Endodermal cell (in vitro differentiated cells): ENCODE measurements at regions not wholly inside any gene's neighbourhood (a gene's known extent, or its start where the extent isn't known, plus 50 kb on each side); places are given as distances from the start of the nearest gene placed in this dataset.
A peak's percentile ranks its signal among the peaks of the same experiment; 100 is the strongest.

Source experiments
- DNase-seq: peaks from one replicate; pipeline ENCODE4 v3.0.0-alpha.2; 2017
- H3K27ac ChIP-seq: 2 replicates; pipeline ENCODE4 v1.5.1; 2013; ENCODE audit warnings: mild to moderate bottlenecking, low read depth, low read length, moderate library complexity
- H3K27me3 ChIP-seq: 2 replicates; pipeline ENCODE4 v1.6.1; 2013; ENCODE audit warnings: mild to moderate bottlenecking, low read length, moderate library complexity; ENCODE audit not compliant: insufficient read depth, control insufficient read depth, poor library complexity, severe bottlenecking
- H3K36me3 ChIP-seq: 2 replicates; pipeline ENCODE4 v1.7.0; 2013; ENCODE audit warnings: mild to moderate bottlenecking, low read length, moderate library complexity; ENCODE audit not compliant: control insufficient read depth, insufficient read depth
- H3K4me1 ChIP-seq: one replicate; pipeline ENCODE4 v1.7.0; 2013; ENCODE audit warnings: low read length; ENCODE audit not compliant: control insufficient read depth, insufficient read depth
- H3K4me3 ChIP-seq: 2 replicates; pipeline ENCODE4 v1.5.1; 2013; ENCODE audit warnings: mild to moderate bottlenecking, low read length, moderate library complexity
- H3K9ac ChIP-seq: 2 replicates; pipeline ENCODE4 v1.6.1; 2013; ENCODE audit warnings: mild to moderate bottlenecking, low read length, moderate library complexity; ENCODE audit not compliant: poor library complexity, severe bottlenecking; ENCODE audit errors: extremely low read depth
- H3K9me3 ChIP-seq: 2 replicates; pipeline ENCODE4 v1.6.1; 2013; ENCODE audit warnings: mild to moderate bottlenecking, low read length, moderate library complexity; ENCODE audit not compliant: control insufficient read depth
- H3K27ac Mint-ChIP-seq: 2 replicates; pipeline ENCODE4 v1.8.0; 2020; ENCODE audit warnings: mixed read lengths
- H3K27me3 Mint-ChIP-seq: 2 replicates; pipeline ENCODE4 v1.8.0; 2021; ENCODE audit warnings: mild to moderate bottlenecking, mixed read lengths; ENCODE audit not compliant: insufficient read depth
- H3K36me3 Mint-ChIP-seq: 2 replicates; pipeline ENCODE4 v1.8.0; 2020; ENCODE audit warnings: low read depth, mixed read lengths
- H3K4me1 Mint-ChIP-seq: 2 replicates; pipeline ENCODE4 v1.8.0; 2020; ENCODE audit warnings: mixed read lengths
- H3K4me3 Mint-ChIP-seq: 2 replicates; pipeline ENCODE4 v1.8.0; 2020; ENCODE audit warnings: mild to moderate bottlenecking, moderate library complexity, mixed read lengths
- H3K9me3 Mint-ChIP-seq: 2 replicates; pipeline ENCODE4 v1.8.0; 2020; ENCODE audit warnings: mild to moderate bottlenecking, mixed read lengths
- CTCF ChIP-seq: fragments of 200-600 bp; sonication (generic); conservative IDR thresholded peaks from 2 replicates; pipeline ENCODE4 v1.5.0; 2021; ENCODE audit warnings: antibody characterized with exemption, mild to moderate bottlenecking
- WGBS, 2 experiments: methylation state at CpG; one replicate each; pipeline versions ENCODE4 v1.1.5 to v1.1.7; 2013; ENCODE audit warnings: missing lambda C conversion rate in 2 of 2, mixed read lengths in 1 of 2; ENCODE audit not compliant: insufficient coverage in 1 of 2, insufficient read length in 1 of 2; 5-methylcytosine and 5-hydroxymethylcytosine counted together

GRCh38 chr3:193824365-193824764, 231.4 kb downstream of the OPA1 start:
- DNase-seq = peak; percentile 2
- Mint-ChIP-seq H3K4me3 (no peak overlapping the region), H3K4me1 (peaks cover 20% of the 10 kb centered on the region), H3K9me3 (no peaks in the 10 kb centered on the region), H3K27me3 (peaks cover 3% of the 10 kb centered on the region), H3K36me3 (no peaks in the 10 kb centered on the region), H3K27ac (no peak overlapping the region)
- H3K27me3 ChIP-seq = no peaks in the 10 kb centered on the region
- H3K9ac ChIP-seq = no peak overlapping the region
- TF ChIP-seq CTCF = no peak
- H3K4me1 ChIP-seq = peaks cover 11% of the 10 kb centered on the region
- no peak overlapping the region for H3K4me3 ChIP-seq
- no peak overlapping the region for H3K27ac ChIP-seq
- no peaks in the 10 kb centered on the region for H3K36me3 ChIP-seq
- H3K9me3 ChIP-seq = no peaks in the 10 kb centered on the region

GRCh38 chr3:193825617-193826016, 232.6 kb downstream of the OPA1 start:
- DNase-seq = peak; percentile 45
- peaks cover 11% of the 10 kb centered on the region for H3K4me1 ChIP-seq
- Mint-ChIP-seq H3K9me3 (no peaks in the 10 kb centered on the region), H3K27me3 (peaks cover 3% of the 10 kb centered on the region), H3K27ac (no peak overlapping the region), H3K4me3 (no peak overlapping the region), H3K36me3 (no peaks in the 10 kb centered on the region), H3K4me1 (peaks cover 18% of the 10 kb centered on the region)
- H3K27me3 ChIP-seq = no peaks in the 10 kb centered on the region
- H3K4me3 ChIP-seq = no peak overlapping the region
- no peak overlapping the region for H3K9ac ChIP-seq
- 87 to 92% methylated on average over 3 to 6 of the region's 6 CpGs for WGBS, 2 experiments
- no peaks in the 10 kb centered on the region for H3K36me3 ChIP-seq
- no peaks in the 10 kb centered on the region for H3K9me3 ChIP-seq
- peak overlapping the region; percentile 75 for H3K27ac ChIP-seq
- TF ChIP-seq CTCF = no peak

GRCh38 chr3:193826159-193826795, 233.3 kb downstream of the OPA1 start:
- peak; percentile 25 for TF ChIP-seq CTCF
- Histone ChIP-seq H3K36me3 (no peaks in the 10 kb centered on the region), H3K4me3 (no peak overlapping the region), H3K27me3 (no peaks in the 10 kb centered on the region), H3K27ac (peak overlapping the region; percentile 77), H3K9ac (no peak overlapping the region), H3K4me1 (peaks cover 11% of the 10 kb centered on the region), H3K9me3 (no peaks in the 10 kb centered on the region)
- WGBS, 2 experiments = 81 to 91% methylated on average over 9 to 12 of the region's 12 CpGs
- H3K27ac Mint-ChIP-seq = no peak overlapping the region
- peaks cover 18% of the 10 kb centered on the region for H3K4me1 Mint-ChIP-seq
- peak; percentile 60 for DNase-seq
- H3K9me3 Mint-ChIP-seq = no peaks in the 10 kb centered on the region
- H3K27me3 Mint-ChIP-seq = peaks cover 3% of the 10 kb centered on the region
- no peak overlapping the region for H3K4me3 Mint-ChIP-seq
- no peaks in the 10 kb centered on the region for H3K36me3 Mint-ChIP-seq
